ENCODE measurements at regions not wholly inside any gene's neighbourhood (a gene's known extent, or its start where the extent isn't known, plus 50 kb on each side); places are given as distances from the start of the nearest gene placed in this dataset.

DNA sequence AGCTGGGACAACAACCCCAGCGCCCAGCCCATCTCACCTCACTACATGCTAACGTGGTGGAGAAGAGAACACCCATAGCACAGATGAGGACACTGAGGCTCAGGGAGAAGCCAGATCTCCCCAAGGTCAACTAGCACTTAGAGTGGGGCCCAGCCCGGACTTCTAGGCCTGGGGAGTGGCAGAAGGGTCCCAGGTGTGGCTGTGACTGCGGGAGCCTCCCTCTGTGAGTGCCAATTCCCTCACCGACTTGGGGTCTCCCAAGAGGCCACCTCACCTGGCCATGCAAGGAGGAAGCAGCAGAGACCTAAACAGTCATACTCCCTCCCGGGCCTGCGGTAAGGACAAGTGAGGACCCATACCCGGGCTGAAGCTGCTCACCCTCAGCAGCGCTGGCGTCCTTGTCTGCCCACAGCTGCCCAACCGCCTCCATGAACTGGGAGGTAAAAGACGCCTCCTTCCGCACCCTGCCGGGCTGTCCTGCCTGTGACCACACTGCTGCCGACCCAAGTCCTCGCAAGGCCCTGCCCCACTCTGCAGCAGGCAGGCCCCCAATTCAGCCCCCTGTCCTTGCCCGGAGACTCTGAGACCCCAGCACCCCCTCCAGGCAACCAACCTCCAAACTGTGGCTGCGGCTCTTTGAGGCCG, 93.2 kb upstream of the RTL6 start:
- no peak for DNase-seq (ENCODE audit: low read depth in 2 of 2)

DNA sequence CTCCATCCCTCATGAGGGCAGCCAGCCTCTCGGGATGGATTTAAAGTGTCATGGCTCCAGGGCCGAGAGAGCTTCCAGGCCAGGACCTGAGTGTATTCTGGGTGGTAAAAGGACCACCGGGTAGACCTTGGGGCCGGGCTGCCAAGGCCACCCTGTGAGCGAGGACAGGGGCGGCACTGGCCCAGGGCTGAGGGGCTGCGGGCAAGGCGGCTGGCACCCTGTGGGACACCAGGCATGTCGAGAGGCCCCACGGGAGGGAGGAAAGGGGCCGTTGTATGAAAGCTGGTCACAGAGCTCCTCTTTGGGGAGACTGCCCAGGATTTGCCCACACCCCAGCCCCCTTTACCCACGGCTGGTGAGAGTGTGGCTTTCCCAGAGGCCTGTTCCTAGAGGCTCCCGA, 92.3 kb upstream of the RTL6 start:
- DNase-seq (ENCODE audit: low read depth in 2 of 2): no peak

DNA sequence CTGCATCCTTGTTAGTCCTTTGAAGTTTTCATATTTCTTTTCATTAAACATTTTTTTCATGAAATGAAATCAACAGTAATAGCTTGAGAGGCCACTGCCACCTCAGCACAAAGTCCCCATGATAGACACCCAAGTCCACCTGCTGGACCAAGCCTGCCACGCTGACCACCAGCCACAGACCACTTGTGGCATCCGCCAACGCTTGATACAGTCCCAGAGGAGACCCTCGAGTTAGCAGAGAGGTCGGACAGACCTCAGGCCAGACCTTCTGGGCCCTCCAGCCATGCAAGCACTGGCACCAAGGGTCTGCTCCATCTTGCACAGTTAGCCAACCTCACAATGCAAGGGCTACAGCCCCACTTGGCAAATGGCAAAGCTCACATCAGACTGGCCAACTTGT, 91.8 kb upstream of the RTL6 start:
- no peak for DNase-seq (ENCODE audit: low read depth in 2 of 2)

DNA sequence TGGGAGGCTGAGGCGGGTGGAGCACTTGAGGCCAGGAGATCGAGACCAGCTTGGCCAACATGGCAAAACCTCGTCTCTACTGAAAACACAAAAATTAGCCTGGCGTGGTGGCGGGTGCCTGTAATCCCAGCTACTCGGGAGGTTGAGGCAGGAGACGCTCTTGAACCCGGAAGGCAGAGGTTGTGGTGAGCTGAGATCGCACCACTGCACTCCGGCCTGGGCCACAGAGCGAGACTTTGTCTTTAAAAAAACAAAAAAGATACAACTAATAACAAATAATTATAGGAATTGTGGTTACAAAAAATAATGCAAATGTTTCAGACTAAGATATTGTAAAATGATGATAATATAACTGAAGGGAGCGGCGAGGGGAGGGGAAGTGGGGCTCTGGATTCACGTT, 90.3 kb upstream of the RTL6 start:
- DNase-seq (ENCODE audit: low read depth in 2 of 2): no peak

DNA sequence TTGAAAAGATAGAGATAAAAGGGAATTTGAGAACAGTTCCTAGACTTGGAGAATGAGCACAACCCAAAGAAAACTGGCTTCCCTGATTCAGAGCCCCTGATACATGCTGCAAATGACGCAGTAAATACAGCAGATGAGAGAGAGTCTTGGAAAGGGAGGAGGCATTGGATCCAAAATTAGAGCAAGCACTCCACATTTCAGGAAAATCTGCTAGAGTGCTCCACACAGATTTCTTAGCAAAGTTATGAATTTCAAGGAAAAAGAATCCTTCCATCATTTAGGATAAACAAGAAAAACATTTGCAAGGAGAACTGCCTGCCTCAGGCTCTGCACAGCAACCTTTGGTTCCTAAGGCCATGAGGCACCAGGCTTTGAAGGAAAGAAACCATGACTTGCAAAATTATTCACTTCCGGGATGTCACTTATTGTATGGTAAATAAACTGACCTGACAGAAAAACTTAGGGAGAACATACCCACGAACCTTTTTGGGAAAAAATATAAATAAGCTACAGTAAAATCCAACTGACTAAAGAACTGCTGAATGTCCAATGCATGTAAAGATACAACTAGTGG, 89.8 kb upstream of the RTL6 start:
- no peak for DNase-seq (ENCODE audit: low read depth in 2 of 2)

DNA sequence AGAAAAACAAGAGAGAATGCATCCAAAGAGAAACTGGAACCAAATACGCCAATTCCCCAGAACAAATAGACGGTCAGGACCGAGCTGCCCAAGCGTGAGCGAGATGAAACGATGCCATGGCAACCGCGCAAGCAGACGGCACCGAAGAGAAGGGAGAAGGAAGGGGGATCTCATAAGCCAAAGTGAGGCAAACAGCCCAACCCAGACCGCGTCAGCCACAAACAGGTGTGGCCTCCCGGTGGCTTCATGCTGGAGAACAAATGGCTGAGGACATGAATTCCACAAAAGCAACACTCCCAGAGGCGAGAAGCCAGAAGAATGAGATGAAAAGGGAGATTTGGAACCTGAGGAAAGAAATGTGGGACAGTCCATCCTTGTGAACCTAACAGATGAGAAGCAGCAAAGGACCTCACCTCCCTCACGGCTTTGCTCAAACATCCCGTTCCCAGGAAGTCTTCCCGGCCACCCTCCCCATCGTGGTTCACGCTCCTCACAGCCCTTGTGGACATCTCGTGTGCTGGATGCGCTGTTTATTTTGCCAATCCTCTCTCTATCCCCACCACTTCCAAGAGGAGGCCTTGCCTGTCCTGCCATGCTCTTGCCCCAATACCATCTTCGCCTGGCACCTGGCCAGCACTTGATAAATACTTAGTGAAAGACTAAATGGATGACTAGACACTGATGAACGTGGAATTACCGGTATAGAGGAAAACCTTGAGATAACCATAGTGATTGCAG, 89.1 kb upstream of the RTL6 start:
- no peak for DNase-seq (ENCODE audit: low read depth in 2 of 2)

DNA sequence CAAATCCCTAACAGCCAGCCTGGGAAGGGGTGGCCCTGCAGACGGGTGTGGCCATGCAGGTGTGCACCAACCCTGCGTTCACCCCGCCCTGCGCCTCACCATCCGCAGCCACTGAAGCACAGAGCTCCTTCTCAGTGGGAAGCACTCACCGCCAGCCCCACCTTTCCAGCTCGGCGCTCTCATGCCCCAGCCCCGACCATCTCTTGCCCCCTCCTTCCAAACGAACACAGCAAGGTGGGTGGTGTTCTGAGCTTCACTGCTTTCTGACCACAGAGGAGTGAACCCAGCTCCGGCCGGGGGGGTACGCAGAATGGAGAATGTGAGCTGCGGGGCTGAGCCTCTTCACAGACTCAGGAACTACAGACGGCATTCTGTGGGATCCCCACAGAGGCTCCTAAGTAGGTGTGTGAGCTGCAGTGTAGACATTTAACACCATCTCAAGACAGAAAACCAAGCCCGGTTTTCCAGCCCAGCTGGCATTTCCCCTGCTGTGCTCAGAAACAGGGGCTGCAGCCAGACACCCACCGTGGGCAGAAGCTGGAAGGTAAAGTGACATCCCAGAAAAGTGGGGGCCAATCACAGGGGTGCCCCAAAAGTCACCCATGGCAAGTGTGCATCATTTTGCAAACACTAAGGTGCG, 88.4 kb upstream of the RTL6 start:
- no peak for DNase-seq (ENCODE audit: low read depth in 2 of 2)

DNA sequence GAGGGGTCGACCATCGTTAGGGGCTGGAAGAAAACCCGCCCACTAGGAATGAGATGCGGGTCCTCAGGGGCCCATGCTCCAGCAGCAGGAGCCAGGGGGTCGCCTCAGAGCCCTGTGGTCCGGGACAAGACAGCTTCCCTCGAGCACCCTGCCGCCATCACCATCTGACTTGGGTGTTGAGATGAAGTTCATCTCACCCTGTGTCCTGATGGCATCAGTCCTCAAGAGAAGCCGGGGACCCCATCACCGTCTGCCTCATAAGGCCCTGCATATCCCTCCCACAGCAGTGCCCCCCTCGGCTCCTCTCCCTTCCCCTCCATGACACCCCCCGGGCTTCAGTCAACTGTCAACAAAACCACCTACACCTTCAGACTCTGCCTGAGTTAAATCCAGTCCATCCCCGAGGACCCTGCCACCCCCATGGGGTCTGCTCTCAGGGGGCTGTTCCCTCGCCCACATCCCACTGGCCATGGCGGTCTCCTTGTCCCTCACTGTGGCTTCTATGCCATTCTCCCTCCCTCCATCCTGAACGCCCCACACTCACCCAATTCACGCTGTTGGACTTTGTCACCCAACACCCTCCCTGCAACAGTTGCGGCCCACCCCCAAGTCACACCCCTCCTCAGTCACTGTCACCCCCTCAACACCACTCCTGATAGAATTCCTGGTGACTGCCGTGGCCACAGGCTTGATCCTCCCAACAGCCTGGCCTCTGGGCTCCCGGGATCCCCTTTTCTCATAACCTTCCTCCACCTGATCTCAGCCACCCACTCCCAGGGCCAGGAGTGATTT, 87.7 kb upstream of the RTL6 start:
- DNase-seq (ENCODE audit: low read depth in 2 of 2): no peak

DNA sequence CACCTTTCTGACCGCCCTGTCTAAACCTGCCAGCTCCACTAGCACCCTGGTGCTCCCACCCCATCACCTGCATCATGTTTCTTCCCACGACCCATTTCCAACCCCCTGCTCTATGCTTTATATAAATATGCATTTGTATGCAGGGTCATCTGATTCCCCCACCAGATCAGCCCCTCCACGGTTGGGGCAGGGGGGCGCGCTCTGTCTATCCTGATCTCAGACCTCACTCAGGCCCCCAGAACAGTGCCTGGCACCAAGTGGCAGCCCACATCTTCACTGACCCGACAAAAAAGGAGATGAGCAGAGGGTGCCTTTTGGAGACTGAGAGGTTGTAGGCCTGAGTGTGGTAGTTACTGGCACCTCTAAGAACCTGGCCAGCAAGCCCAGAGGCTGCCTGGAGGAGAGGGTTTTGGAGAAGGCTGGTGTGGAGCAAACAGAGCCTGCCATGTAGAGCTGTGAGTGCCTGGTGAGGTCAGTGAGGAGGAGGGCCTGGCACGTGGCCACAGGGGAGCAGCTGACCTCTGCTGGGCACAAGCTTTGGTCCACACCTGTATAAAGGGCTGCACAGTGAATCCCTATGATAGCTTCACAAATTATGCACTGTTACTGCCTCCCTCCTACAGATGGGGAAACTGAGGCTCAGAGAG, 86.3 kb upstream of the RTL6 start:
- DNase-seq (ENCODE audit: low read depth in 2 of 2): no peak

DNA sequence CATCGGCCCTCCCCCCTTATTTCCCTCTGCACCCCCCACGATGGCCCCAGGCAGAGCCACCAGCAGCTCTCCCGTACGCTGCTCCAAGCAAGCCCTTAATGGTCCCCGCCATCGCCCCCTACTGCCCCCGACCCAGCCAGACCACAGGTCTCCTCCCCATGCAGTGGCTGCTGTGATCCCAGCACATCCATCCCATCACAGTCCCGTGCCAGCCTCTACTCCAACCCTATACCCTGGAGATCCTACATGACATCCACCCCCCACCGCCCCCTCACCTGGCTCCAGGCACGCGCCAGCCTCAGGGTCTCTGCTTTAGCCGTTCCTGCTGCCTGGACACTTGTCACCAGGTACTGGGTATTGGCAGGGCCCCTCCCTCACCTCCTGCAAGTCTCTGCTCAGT, 85.8 kb upstream of the RTL6 start:
- DNase-seq (ENCODE audit: low read depth in 2 of 2): no peak

DNA sequence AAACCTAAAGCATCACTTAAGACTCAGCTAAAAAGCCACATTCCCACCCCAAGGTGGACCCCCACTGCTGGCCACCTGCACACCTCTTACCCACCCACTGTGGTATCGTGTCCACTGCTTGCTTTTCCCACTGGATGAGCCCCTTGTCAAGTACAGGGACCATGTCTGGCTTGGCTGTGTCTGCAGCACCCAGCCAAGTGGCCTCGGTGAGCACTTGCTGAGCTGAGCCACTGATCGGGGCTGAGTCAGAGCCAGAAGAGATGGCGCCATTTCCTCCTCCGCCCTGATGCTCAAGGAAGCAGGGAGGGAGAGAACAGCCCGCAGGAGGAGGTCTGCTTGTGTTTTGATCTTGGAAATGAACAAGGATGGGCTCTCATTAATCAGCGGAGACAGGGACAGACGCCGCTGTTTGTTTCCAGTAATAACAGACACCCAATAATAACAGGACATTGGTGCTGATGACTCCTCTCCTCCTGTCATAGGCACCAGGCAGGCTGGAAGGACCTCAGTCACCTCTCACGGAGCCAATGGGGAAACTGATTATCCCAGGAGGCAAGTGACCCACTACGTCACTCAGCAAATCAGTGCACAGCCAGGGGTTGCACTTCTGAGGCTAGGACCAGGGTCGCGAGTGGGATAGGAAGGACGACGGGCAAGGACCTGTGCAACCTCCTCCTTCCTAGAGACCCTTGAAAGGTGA, 85.2 kb upstream of the RTL6 start:
- no peak for DNase-seq (ENCODE audit: low read depth in 2 of 2)

DNA sequence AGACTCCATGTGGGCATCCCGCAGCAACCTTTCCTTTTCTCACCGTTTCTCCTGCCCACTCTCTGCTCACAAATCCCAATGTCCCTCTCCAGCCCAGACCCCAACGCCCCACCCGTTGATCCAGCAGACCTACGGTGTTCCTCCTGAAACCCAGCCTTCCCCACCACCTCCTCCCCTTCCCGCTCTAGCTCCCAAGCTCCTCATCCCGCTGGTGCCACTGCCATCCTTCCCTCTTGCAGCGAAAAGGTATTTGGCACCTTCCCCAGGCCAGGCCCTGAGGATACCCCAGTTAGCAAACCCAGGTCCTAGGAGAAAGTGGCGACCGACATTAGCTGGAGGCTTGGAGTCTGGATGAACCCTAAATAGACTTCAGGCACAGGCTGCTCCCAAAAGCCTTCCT, 84.0 kb upstream of the RTL6 start:
- no peak for DNase-seq (ENCODE audit: low read depth in 2 of 2)

DNA sequence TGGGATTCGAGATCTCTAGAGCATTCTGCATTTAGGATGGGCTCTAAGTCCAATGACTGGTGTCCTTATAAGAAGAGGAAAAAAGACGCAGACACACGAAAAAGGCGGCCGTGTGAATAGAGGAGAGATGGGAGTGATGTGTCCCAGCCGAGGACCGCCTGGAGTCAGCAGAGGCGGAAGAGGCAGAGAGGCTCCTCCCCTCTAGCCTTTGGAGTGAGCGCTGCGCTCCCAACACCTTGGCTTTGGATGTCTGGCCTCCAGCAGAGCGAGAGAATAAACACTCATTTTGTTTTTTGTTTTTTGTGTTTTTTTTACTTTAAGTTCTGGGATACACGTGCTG, 83.0 kb upstream of the RTL6 start:
- no peak for DNase-seq (ENCODE audit: low read depth in 2 of 2)

DNA sequence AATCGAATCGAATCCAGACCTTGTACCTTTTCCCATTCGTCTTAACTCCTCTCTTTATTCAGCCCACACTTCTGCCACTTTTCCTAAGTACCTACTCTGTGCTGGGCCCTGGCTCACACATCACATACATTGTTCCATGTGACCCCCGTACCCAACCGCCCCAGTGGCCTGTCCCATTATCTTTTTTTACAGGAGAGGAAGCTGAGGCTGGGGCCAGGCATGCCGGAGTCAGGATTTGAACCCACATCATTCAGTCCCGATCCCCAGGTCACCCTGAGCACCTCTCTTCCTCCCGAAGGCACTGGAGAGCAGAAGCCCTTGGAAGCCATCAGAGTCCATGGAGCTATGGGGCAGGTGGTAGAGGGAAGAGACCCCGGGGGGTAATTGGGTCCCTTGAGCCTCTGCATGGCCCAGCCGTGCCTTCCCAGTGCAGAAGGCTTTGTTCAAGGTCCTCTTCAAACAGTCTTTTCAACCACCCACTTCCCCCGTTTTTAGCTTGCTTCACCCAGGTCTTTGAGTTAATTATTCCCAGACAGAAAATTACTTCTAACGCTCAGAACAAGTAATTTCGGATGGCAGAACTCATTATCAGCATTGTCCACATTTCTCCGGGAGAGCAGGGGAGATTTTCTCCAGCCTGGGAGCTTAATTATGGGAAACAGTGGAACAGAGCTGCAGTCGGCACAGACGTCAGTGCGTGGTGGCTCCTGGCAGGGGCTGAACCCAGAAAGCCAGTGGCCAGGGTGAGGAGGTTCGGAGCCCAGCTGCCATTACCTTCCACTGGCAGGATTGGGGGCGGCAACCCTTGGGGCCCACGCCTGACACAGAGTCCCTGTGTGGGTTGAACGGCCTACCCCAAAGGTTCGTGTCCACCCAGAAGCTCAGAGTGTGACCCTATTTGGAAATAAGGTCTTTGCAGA, 82.4 kb upstream of the RTL6 start:
- no peak for DNase-seq (ENCODE audit: low read depth in 2 of 2)

DNA sequence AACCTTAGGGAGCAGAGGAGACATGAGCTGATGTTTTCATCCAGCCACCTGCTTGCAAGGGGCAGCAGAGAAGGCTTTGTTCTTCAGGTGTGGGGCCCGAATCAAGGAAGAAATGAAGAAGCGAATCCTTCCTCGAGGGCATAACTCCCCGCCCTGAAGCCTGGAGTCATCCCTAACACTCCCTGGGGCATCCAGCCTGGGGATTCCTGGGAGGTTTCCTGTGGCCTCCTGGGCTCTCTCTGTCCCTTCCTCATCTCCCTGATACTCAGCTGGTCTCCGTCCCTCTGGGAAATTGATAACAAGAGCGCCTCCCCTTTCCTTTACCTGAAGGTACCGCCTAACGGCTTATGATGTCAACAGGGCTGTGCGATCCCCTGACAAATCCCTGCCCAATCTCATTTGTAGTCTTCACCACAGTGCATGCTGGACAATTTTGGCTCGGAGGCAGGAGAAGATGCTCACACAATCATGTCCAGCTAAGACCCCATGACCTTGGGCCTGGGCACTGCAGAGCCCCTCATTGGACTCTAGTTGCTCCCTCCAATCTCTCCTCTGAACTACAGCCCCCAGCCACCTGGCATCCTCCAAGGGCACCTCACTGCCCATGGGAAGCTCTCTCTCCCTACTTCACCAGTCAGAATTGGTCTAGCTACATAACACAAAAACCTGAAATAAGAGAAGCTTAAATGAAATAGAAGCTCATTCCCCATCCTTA, 80.6 kb upstream of the RTL6 start:
- DNase-seq (ENCODE audit: low read depth in 2 of 2): no peak

DNA sequence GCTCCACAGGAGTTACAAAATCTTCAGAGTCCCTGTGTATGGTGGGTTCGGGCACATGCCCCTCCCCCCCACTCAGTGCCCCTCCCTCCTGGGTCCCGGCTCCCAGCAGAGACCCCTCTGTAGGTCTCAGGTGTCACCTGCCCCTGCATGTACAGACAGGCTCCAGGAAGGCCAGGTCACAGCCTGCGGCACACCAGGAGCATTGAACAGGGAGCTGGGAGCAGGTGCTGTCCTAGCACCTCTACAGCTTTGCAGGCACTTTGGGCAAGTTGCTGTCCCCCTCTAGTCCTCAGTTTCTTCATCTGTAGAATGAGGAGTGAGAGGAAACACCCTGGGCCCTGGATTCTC, 80.1 kb upstream of the RTL6 start:
- no peak for DNase-seq (ENCODE audit: low read depth in 2 of 2)

DNA sequence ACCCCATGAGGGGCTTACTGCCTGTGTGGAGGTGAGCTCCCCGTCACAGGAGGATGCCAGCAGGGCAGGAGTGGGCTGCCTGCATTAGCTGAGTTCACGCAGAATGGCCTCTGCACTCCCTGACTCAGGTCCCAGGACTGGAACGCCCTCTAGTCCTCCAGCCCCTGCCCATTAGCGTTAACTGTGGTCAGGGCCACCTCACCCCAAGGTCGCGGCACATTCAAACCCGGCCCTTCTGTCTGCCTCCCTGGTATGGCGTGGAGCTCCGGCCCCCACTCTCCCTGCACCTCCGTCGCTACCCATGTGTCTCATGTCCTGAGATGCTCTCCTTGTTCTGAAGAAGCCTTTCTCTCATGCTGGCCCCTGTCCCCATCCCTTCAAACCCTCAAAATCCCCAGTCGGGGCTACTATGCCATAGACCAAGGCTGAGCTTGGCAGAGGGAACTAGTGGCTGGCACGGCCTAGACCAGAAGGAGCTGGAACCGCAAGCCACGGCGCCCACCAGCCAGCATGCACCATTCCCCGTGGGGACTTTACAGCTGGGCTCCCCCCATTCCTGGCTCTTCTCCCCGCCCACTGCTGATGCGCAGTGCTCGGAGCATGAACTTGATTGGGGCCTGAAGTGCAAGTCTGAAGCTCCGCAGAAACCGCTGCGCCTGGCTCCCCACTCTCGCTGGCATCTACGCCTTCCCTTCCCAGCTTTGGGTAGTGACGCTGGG, 79.5 kb upstream of the RTL6 start:
- no peak for DNase-seq (ENCODE audit: low read depth in 2 of 2)

DNA sequence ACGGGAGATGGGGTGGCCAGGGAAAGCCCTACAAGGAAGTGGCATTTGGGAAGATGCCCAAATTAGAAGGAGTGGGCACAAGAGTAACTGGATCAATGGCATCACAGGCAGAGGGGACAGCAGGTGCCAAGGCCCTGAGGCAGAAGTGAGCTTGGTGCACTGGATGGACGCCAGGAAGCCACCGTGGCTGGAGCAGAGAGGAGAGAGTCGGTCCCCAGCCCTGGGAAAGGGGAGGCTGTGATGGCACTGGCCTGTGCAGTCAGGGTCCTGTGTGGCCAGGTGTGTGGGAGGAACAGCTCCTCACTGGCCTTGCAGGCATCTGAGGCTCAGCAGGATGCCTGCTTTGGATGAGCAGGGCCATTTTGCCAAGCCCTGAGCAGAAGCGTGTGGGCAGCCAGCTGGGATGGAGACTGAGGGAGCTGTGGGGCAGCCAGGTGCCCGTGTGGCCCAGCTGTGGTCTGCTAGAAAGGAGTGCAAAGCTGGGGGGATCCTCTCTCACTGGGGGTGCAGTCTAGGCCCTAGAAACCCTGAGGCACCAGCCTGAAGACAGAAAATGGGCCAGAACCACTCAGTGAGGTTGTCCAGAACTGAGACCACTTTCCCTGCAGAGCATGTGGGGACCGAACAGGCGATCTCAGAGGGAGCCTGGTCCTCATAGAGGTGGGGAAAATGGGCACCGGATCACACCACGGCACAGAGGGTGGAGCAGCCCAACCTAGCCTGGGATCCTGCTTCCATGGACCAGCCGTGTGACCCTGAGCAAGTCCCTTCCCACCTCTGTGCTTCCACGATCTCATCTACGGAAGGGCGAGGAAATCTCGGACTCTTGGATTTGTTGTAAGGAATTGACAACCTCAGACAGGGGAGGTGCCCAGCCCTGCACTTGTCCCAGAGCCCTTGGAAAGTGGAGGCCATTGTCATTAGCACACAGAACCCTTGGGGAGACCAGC, 78.6 kb upstream of the RTL6 start:
- DNase-seq (ENCODE audit: low read depth in 2 of 2): no peak

Data from stimulated activated CD8-positive, alpha-beta memory T cell treated with anti-CD3 and anti-CD28 coated beads, Interleukin-15, amount 100 ng/mL, for 48 hours (primary cell).